HEK293T (cell line): ENCODE measurements at regions not wholly inside any gene's neighbourhood (a gene's known extent, or its start where the extent isn't known, plus 50 kb on each side); places are given as distances from the start of the nearest gene placed in this dataset.

Experiments used
- CTCF ChIA-PET: fragments of 350-600 bp; formaldehyde crosslinking; extraction: SDS; loops from one replicate; lab custom pipeline; 2021; ENCODE audit warnings: antibody characterized with exemption, inconsistent platforms; lab: Yijun Ruan, JAX
- POLR2A ChIA-PET: fragments of 350-600 bp; formaldehyde crosslinking; extraction: SDS; loops from one replicate; lab custom pipeline; 2020; ENCODE audit warnings: antibody characterized with exemption, inconsistent platforms; lab: Yijun Ruan, JAX
- DNase-seq: peaks from one replicate; pipeline ENCODE4 v3.0.0; 2012; ENCODE audit warnings: mixed read lengths; ENCODE audit errors: extremely low spot score
- ARNT ChIP-seq: fragments of 450-650 bp; IDR thresholded peaks from 2 replicates; pipeline ENCODE4 v1.6.1; 2017; ENCODE audit warnings: mild to moderate bottlenecking
- BHLHE40 ChIP-seq: fragments of 450-650 bp; IDR thresholded peaks from 2 replicates; pipeline ENCODE4 v1.6.1; 2016; ENCODE audit warnings: mild to moderate bottlenecking, moderate library complexity, borderline replicate concordance
- CTBP1 ChIP-seq: fragments of 450-650 bp; IDR thresholded peaks from 2 replicates; pipeline ENCODE4 v1.6.1; 2016; ENCODE audit warnings: borderline replicate concordance
- ELF4 ChIP-seq: fragments of 450-650 bp; IDR thresholded peaks from 2 replicates; pipeline ENCODE4 v1.6.1; 2017; ENCODE audit warnings: antibody characterized with exemption
- FOXA1 ChIP-seq: fragments of 450-650 bp; IDR thresholded peaks from 2 replicates; pipeline ENCODE4 v1.6.1; 2016; ENCODE audit warnings: mild to moderate bottlenecking
- FOXK2 ChIP-seq: fragments of 450-650 bp; IDR thresholded peaks from 2 replicates; pipeline ENCODE4 v1.6.1; 2016; ENCODE audit warnings: mild to moderate bottlenecking
- FOXM1 ChIP-seq: fragments of 450-650 bp; IDR thresholded peaks from 2 replicates; pipeline ENCODE4 v1.6.1; 2017; ENCODE audit warnings: mild to moderate bottlenecking, borderline replicate concordance
- HDGF ChIP-seq: fragments of 450-650 bp; IDR thresholded peaks from 2 replicates; pipeline ENCODE4 v1.6.1; 2017; ENCODE audit warnings: antibody characterized with exemption, borderline replicate concordance
- L3MBTL2 ChIP-seq: fragments of 450-650 bp; conservative IDR thresholded peaks from 2 replicates; pipeline ENCODE4 v1.6.1; 2016; ENCODE audit warnings: mild to moderate bottlenecking
- LEF1 ChIP-seq: fragments of 450-650 bp; IDR thresholded peaks from 2 replicates; pipeline ENCODE4 v1.6.1; 2017; ENCODE audit warnings: mild to moderate bottlenecking, borderline replicate concordance
- NFRKB ChIP-seq: fragments of 450-650 bp; IDR thresholded peaks from 2 replicates; pipeline ENCODE4 v1.6.1; 2016; ENCODE audit warnings: mild to moderate bottlenecking, moderate library complexity
- PKNOX1 ChIP-seq: fragments of 450-650 bp; IDR thresholded peaks from 2 replicates; pipeline ENCODE4 v1.6.1; 2016
- SP1 ChIP-seq: fragments of 450-650 bp; IDR thresholded peaks from 2 replicates; pipeline ENCODE4 v1.6.1; 2017
- SUZ12 ChIP-seq: fragments of 450-650 bp; IDR thresholded peaks from 2 replicates; pipeline ENCODE4 v1.6.1; 2016; ENCODE audit warnings: mild to moderate bottlenecking
- TARDBP ChIP-seq: fragments of 450-650 bp; IDR thresholded peaks from 2 replicates; pipeline ENCODE4 v1.6.1; 2016
- ZNF384 ChIP-seq: fragments of 450-650 bp; IDR thresholded peaks from 2 replicates; pipeline ENCODE4 v1.6.1; 2016

GRCh38 chr5:24280215-24280614 is 364.6 kb downstream of the CDH10 start:
- no peak for DNase-seq
- ChIA-PET CTCF (no interaction called here), POLR2A (no interaction called here)
- no peak for TF ChIP-seq ELF4
- no peak for TF ChIP-seq CTBP1
- TF ChIP-seq TARDBP: no peak
- no peak for TF ChIP-seq LEF1
- TF ChIP-seq L3MBTL2: no peak
- no peak for TF ChIP-seq PKNOX1
- no peak for TF ChIP-seq FOXM1
- no peak for TF ChIP-seq ZNF384
- no peak for TF ChIP-seq BHLHE40
- TF ChIP-seq FOXA1: no peak
- TF ChIP-seq ARNT: no peak
- TF ChIP-seq SP1: no peak
- TF ChIP-seq HDGF: no peak
- TF ChIP-seq NFRKB: no peak

GRCh38 chr5:24281818-24282217 is 363.0 kb downstream of the CDH10 start:
- ChIA-PET CTCF (no interaction called here), POLR2A (no interaction called here)
- TF ChIP-seq SP1 (no peak), FOXM1 (no peak), HDGF (no peak), FOXK2 (no peak), ARNT (no peak), L3MBTL2 (no peak), CTBP1 (no peak), ZNF384 (no peak), TARDBP (no peak), PKNOX1 (no peak), LEF1 (no peak), NFRKB (no peak), ELF4 (no peak), BHLHE40 (no peak), SUZ12 (no peak), FOXA1 (no peak)

GRCh38 chr5:24289582-24290335 is 355.0 kb downstream of the CDH10 start:
- ChIA-PET POLR2A (no interaction called here), CTCF (no interaction called here)
- TF ChIP-seq ARNT (no peak), L3MBTL2 (no peak), CTBP1 (no peak), FOXA1 (no peak), LEF1 (no peak), ZNF384 (no peak), NFRKB (no peak), SP1 (no peak), BHLHE40 (no peak), FOXK2 (no peak), ELF4 (no peak), HDGF (no peak), TARDBP (no peak)
- DNase-seq: no peak

More at GRCh38 chr5:24281818-24282217, 363.0 kb downstream of the CDH10 start:
- DNase-seq: no peak

GRCh38 chr5:24290536-24290935 is 354.2 kb downstream of the CDH10 start:
- TF ChIP-seq BHLHE40 (no peak), SP1 (no peak), NFRKB (no peak), ZNF384 (no peak), FOXK2 (no peak)
- ChIA-PET POLR2A (no interaction called here), CTCF (no interaction called here)
- DNase-seq: no peak

- CTCF ChIA-PET: no interaction called here
- TF ChIP-seq ARNT: no peak
- no peak for TF ChIP-seq CTBP1
- TF ChIP-seq FOXM1: no peak
- TF ChIP-seq ELF4: no peak
- no peak for TF ChIP-seq TARDBP
- TF ChIP-seq BHLHE40: no peak
- TF ChIP-seq LEF1: no peak
- TF ChIP-seq NFRKB: no peak
- TF ChIP-seq SUZ12: no peak
- no peak for TF ChIP-seq ZNF384
- POLR2A ChIA-PET: no interaction called here
- DNase-seq: no peak
Observed at GRCh38 chr5:24291916-24292315, 352.9 kb downstream of the CDH10 start.

GRCh38 chr5:24294333-24294732 is 350.4 kb downstream of the CDH10 start:
- DNase-seq: no peak
- TF ChIP-seq NFRKB (no peak), L3MBTL2 (no peak), CTBP1 (no peak), ZNF384 (no peak), FOXA1 (no peak), BHLHE40 (no peak), ELF4 (no peak), SUZ12 (no peak), PKNOX1 (no peak), HDGF (no peak), ARNT (no peak), FOXM1 (no peak), SP1 (no peak), LEF1 (no peak), TARDBP (no peak), FOXK2 (no peak)
- ChIA-PET POLR2A (no interaction called here), CTCF (no interaction called here)
